GM21619 (cell line): ENCODE measurements at regions not wholly inside any gene's neighbourhood (a gene's known extent, or its start where the extent isn't known, plus 50 kb on each side); places are given as distances from the start of the nearest gene placed in this dataset.

Source experiments
- ATAC-seq: cut with Tn5 transposase; IDR thresholded peaks from one replicate; pipeline ENCODE4 v1.9.1; 2021; ENCODE audit not compliant: unreplicated experiment

DNA sequence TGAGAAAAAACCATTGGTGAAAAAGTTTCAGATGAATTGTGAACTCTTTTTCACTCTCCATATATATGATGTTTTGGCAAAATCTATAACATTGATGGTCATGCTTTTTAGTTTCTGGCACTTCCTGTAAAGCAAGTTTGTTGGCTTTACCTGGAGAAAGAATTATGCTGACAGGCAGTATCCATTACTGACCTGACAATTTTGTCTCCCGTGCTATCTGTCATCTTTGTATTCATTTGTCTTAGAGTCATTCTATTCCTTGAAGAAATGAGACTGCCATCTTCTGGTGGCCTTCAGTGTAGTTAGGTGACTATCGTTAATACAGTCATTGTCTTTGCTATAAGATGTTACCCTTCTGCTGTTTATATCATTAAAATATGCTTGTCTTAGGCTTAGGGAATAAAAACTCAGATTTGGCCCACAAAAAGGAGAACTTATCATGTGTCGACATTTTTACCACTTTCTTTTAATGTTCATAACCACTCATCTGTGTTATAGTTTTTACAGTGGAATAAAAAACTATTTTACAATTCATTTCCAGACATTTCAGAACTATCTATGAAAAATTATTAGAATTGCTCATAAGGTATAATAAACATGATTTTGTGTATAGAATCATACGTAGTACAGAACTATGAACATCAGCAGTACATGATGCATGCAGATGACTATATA, 707.0 kb downstream of the EPM2A start:
- ATAC-seq = peak; percentile 83

DNA sequence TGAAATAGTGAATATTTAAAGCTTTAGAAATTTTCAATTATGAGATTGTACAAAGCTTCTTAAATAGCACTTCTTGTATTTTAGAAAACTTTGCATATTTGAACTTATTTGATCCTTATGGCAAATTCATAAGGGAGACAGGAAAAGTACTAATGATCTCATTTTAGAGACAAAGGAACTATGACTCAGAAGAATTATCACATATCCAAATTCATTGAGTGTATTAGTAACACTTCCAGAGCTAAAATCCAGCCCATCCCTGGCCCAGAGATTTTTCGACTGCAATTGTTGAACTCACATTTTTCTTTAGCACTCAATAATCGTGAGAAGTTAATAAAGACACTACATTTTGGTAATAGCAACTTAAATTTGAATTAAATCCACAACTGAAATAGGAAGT, 704.3 kb downstream of the EPM2A start:
- ATAC-seq = no peak

DNA sequence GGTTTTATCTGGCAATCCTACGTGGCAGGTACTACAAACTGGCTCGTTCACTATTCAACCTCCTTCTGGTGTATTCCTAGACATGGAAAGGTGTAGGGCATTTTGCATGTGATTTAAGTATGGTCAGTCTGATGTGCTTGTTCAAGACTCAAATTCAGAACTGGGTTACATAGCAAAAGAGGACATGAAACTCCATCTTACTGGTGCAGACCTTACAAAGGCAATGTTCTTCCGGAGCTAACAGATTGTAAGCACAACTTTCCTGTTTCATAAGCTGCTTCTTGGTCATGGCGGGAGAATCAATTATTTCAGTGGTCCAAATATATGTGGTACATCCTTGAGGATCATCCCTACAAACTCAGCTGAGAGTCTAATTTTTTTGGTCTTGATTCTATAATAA, 703.4 kb downstream of the EPM2A start:
- no peak for ATAC-seq

DNA sequence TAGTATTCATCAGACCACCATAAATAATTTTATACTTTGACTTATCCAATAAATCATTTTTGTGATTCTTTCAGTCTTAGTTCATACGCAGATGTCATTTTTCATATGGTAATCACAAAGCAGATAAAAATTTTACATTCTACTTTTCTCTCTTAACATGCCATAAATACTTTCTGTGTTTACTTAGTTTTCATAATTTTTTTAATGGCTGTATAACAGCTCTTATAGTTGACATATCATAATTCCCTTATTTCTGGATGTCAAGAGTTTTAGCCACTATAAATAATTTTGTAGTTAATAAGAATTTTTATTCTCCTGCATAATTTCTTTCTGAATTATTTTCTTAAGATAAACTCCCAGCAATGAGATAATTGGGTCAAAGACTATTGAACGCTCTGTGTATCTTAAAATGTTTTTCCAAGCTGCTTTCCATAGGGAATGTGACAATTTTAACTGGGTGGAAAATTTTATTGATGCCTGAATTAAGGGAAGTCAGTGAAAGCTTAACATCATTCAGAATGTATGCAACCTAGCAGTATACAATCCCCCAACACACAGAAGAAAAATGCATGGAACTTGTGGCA, 702.7 kb downstream of the EPM2A start:
- no peak for ATAC-seq

DNA sequence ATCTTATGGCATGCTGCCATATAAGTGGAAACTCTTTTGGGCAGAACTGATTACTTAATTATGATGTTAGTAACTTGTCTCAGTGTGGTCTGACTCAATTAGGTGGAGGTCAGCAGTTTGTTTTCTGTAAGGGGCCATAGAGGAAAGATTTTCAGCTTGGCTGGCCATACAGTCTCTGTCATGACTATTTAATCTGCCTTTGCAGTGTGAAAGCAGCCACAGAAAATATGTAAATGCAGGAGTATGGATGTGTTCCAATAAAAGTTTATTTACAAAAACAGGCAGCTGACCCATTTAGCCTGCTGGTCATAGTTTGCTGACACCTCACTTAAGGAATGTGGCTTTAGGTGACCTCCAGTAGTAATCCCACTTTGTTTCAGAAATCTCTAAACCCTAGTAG, 700.7 kb downstream of the EPM2A start:
- ATAC-seq = no peak

DNA sequence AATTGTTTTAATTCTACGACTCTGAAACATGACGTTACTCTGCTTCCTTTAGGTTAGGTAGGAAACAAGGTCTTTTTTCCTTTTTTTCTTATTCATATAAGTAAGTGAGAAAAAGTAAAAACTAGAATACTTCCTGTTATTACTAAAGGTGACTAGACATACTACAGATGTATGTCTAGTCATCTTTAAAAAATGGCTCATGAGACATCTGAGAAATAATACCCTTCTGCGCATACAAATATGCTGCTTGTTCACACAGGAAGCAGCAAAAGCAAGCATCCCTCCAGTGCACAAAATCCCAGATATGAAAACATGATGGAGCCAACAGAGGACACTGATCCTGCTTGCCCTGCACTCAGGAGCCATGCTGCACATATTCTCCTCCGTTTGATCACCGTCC, 699.1 kb downstream of the EPM2A start:
- ATAC-seq = no peak

DNA sequence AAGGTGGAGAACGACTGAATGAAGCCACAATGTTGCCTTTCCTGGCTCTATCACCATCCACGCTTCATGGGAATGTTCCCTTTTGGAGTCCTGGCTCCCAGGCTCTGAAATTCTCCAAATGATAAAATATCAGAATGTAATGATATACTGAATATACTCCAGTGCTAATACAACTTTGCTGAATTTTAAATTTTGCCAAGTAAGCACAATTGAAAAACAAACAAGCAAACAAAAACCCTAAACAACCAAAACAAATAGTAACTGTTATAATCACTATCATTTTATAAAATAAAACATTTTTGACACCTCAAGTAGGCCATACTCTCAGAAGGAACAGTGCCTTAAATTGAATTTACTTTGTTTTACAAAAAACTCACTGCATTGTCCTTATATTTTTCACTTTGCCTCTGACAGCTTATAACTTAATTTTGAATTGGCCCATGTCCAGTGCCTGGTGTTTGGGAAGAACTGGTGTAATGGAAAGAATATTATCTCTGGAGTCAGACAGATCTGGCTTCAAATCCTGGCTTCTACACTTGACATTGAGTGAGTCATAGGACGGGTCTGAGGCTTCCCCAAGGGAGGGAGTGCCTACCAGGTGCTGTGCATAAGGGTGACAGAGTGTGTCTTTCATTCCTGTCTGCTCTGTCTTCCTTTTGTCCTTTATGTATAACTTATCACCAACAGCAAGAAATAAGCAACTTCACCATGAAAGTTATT, 698.3 kb downstream of the EPM2A start:
- no peak for ATAC-seq

DNA sequence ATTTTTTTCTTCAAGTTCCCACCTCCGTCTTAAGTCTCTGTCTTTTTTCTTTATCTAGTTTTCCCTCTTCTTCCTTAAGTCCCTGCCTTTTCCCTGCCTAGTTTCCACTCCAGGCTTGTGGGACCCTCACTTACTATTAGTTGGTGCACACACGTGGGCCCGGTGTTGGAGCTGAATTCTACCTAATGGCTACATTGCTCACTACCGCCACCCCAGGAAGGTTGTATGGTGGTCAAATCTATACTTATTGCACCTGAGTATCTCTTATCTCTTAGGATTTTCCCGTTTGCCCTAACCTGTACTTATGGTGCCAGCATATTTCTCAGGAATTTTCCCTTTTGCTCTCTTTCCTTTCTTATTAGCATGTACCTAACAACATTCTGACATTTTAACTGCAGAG, 692.8 kb downstream of the EPM2A start:
- ATAC-seq = no peak

DNA sequence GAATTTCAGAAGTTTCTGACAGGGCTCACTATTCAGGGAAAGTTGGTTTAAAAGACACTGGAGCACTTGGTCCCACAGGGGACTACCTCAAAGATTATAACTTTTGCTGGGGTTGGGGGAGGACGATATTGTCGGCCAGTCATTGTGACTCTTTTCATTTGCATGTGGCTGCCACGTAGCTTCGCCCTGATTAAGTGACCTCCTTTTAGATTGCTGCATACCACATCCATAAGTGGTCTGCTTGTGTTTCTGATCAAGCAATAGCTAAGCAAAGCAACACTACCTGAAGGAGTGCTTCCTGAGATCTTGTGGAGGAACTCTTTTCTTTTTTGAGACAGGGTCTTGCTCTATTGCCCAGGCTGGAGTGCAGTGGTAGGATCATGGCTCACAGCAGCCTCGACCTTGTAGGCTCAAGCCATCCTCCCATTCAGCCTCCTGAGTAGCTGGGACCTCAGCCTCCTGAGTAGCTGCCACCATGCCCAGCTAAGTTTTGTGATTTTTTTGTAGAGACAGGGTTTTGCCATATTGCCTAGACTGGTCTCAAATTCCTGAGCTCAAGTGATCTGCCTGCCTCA, 691.3 kb downstream of the EPM2A start:
- no peak for ATAC-seq

DNA sequence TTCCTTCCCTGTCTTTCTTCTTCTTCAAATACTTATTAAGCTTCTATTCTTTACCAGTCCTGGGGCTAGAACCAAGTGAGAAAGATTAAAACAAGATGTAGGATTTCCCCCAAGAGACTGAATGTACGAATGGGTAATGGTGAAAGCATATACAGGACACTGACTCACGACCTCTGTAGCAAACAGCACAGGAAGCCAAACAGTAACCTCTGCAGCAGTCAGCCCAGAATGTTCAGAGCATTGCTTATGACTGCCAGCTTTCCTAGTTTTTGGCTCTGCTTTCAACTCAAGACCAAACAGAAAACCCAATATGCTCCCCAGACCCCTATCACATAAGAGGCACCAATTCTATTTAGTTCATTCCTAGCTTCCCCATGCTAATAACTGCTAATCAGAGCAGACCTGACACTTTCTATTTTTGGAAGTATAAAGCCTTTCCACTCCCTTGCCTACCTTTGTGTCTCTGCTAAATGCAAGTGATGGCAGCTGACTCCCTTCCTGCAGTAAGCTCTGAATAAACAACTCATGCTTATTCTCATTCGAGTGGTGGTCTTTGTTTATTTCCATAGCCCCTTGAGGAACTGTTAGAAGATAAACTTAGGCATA, 690.6 kb downstream of the EPM2A start:
- ATAC-seq = no peak

DNA sequence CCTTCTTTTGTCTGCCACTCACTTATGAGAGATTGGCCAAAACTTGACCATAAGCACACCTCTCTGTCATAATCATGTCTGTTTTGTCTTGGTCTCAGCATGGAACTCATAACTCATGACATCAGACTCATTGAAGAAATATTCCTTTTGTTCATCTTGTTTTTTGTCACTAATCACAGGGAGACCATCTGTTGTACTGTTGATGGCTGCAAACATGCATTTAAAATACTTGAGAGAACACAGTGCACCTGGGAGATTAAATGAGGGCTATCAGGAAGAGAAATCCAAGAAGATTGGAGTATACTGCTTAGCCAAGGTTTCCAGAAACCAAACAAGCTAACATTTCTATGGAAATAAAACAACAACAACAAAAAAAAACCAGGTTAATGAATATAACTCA, 689.7 kb downstream of the EPM2A start:
- no peak for ATAC-seq

DNA sequence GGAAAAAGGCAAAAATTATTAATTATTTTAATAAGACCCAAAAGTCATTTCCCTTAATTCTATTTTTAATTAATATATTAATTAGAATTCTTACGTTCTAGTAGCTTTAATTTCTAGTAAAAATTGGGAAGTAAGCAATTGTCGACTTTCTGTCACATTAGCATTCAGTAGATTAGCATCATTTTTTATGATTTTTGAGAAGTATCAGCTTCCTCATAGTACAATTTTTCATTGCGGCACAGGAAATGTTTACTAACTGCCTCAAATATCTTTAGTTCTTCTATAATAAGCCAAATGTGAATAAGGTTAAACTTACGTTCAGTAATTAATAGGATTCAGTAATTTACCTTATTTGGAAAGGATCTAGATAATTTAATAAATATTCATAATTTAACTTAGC, 687.4 kb downstream of the EPM2A start:
- no peak for ATAC-seq

DNA sequence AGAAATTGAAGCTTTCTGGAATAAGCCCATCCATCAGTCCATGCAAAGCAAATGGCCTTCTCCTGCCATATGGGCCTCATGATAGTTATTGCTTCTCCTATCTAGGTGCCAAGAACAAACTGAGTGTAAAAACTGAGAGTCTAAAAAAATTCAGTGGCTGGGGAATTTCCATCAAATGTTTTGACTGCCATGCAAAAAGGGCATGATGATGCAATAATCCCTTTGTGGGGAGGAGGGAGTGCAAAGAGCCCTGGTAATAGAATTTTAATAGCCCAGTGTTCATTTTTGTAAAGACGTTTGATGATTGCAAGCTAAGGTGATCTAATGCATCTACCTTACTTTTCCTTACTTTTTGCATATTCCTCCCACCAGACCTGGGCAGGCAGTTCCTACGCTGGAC, 683.7 kb downstream of the EPM2A start:
- ATAC-seq = no peak

DNA sequence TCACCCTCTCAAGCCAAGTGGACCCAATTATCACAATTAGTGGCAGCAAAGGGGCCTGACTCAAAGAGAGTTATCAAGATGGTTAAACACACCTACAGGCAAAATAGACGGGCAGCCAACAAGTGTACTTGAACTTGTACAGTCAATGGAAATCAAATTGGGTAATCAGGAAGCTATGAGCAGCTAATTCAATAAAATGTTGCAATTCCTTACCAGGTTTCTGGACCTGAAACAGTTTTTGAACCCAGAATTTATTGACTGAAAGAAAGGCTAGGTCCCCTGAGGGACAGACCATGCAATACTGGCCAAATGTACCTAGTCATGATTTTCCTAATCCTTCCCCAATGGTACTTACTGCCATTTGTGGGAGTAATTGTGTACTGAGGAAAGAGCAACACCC, 679.8 kb downstream of the EPM2A start:
- ATAC-seq = no peak

DNA sequence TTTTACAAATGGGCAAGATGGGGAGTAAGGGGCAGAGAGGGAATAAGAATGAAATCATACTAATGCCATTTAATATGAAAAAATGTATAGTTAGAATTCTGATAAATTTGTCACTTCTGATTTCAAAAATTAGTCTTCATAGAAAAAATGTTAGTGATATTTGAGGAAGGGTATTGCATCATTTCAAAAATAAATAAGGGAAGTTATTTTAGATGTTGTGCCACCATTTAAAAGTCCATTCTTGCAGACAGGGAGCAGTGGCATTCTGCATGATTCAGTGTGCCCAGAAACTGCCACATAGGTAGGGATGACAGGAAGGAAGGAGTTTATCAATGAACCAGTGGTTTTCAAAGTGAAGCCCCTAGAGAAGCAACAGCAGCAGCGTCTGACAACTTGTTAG, 674.6 kb downstream of the EPM2A start:
- ATAC-seq = no peak

DNA sequence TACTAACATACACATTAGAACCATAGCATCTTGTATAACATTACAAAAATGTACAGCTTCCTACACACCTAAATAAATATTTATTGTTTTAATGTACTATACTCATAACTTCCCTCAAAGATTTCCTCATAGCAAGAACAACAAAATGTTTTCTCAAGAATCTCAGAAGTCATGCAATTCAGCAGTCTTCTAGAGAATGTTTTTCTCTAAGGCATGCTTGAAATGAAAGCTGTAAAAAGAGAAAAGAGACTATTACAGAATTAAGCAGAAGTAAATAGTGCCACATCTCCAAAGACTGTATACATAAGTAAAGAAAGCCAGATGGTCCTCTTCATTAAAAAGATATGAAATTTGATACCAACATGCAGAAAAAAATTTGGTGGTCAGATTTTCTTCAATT, 672.2 kb downstream of the EPM2A start:
- no peak for ATAC-seq

DNA sequence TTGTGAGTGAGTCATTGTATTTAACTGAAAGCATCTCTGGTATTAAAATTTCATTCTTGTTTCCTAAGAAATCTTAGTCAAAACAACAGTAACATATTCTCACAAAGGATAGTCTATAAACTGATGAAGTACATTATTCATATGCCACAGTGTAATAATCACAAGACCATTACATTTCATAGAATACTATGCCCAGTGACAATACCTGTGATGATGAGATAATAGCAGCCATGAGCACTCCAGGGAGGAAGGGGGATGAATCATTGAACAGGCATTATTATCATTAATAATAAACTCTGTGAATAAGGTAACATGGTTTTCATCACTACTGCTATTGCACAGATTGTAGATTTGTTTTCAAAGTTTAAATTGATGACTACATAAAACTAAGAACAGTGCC, 667.9 kb downstream of the EPM2A start:
- no peak for ATAC-seq

DNA sequence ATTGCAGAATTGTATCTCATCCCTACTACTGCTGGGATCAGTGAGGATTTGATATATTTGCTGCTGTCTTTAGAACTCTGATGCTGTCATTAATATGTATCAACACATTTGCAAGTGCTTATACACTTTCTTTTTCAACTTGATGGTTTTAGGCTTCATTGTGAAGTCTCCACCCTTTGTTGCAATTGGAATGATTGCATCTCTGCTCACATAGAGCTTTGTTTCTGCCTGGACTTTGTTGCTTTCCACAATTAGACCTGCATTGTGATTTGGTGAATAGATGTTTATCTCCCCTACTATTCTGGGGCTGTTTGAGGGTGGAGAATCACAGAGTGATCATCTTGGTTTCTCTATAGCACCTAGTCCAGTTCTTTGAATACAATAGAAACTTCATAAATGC, 666.7 kb downstream of the EPM2A start:
- ATAC-seq = no peak

DNA sequence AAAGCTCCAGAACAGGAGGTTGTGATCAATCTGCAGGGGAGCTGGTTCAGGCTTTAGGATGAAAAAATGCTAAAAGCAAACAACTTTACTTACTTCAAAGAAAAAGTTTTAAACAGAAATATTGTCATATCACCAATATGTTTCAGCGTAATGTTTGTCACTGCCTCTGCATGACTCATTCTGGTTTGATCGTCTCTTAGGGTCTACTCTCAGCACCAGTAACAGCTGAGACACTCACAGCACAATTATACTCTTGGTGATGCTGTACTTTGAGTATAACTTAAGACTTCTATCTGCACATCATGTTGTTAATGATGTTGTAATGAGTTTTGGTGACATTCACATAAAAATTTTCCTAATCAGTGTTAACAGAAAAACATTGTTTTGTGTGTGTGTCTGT, 665.4 kb downstream of the EPM2A start:
- ATAC-seq = no peak

DNA sequence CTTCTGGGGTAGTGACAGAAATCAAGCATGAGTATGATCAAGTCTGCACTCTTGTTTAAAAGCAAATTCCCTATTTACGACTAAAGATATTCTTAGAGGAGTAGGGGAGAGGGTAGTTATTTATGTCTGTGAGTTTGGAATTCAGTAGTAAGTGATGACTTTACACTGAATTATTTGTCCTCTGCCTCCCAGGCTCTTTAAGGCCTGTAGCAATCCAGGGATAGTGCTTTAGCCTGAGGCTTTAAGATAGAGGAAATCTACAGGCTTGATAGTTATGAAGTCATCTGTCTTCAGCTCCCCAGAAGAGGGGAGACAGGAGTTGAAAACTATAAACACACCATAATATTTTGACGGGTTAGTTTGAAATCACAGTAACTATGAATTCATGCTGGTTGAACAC, 664.5 kb downstream of the EPM2A start:
- no peak for ATAC-seq

DNA sequence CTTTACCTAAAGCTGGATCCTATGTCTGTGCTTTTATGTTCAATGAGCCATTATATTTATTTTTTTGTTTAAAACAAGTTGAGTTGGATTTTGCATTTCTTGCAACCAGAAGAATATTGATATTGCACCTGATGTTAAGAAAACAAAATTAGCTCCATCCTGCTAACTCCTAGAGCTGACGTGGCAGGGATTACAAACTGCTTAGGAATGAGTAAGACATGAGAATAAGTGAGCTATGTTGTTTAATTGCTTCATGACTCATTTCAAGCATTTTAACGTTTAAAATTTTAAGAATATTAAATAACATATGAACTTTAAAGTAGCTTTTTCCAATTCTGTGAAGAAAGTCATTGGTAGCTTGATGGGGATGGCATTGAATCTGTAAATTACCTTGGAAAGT, 663.5 kb downstream of the EPM2A start:
- ATAC-seq = no peak

DNA sequence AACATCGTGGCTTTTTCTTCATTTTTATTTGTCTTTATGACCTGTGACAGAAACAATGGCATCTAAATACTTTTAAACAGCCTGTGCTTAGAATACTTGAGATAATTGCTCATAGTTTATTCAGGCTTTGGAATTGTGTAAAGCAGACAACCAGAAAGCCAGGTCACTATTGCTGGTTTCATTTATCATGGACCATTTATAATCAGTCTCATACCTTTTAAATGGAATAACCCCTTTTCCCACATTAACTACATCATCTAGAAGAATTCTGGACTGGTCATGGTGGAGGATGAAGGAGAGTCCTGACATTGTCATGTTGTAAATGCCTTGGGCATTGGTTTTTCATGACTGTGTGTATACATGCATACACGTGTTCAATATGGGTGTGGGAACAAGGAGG, 661.5 kb downstream of the EPM2A start:
- no peak for ATAC-seq
